Coronary artery (tissue), 2 donors: ENCODE measurements at regions not wholly inside any gene's neighbourhood (a gene's known extent, or its start where the extent isn't known, plus 50 kb on each side); places are given as distances from the start of the nearest gene placed in this dataset.

Source experiments
- DNase-seq: peaks from one replicate; pipeline ENCODE4 v3.0.0-alpha.2; 2017; ENCODE audit warnings: low spot score
- H3K27ac ChIP-seq, 2 donors: fragments of 200-600 bp; sonication (generic); one replicate each; pipeline ENCODE4 v1.5.1; 2016 to 2019
- H3K4me3 ChIP-seq: fragments of 200-600 bp; sonication (generic); 2 replicates; pipeline ENCODE4 v1.5.1; 2016; ENCODE audit warnings: mild to moderate bottlenecking, moderate library complexity
- CTCF ChIP-seq: fragments of 200-600 bp; sonication (generic); IDR thresholded peaks from one replicate; pipeline ENCODE4 v1.5.1; 2019; ENCODE audit warnings: antibody characterized with exemption

- Histone ChIP-seq H3K4me3 (no peak overlapping the region), H3K27ac (no peak overlapping the region)
- TF ChIP-seq CTCF: no peak
- DNase-seq: no peak
Measured at GRCh38 chr2:156956161-156956560, 301.3 kb upstream of the GALNT5 start.

GRCh38 chr2:156958374-156958773 is 299.1 kb upstream of the GALNT5 start:
- H3K27ac ChIP-seq: no peak overlapping the region
- no peak for DNase-seq
- TF ChIP-seq CTCF: no peak

GRCh38 chr2:156959481-156959880 is 298.0 kb upstream of the GALNT5 start:
- no peak for TF ChIP-seq CTCF
- DNase-seq: no peak
- Histone ChIP-seq H3K27ac (no peak overlapping the region), H3K4me3 (no peak overlapping the region)

More at GRCh38 chr2:156958374-156958773, 299.1 kb upstream of the GALNT5 start:
- no peak overlapping the region for H3K4me3 ChIP-seq

- no peak overlapping the region for H3K4me3 ChIP-seq
- no peak for TF ChIP-seq CTCF
- no peak overlapping the region for H3K27ac ChIP-seq
- no peak for DNase-seq
Measured at GRCh38 chr2:156982615-156983014, 274.9 kb upstream of the GALNT5 start.

- H3K27ac ChIP-seq: no peak overlapping the region
- no peak overlapping the region for H3K4me3 ChIP-seq
- no peak for DNase-seq
- TF ChIP-seq CTCF: no peak
Measured at GRCh38 chr2:156986339-156986988, 271.0 kb upstream of the GALNT5 start.

GRCh38 chr2:156999661-157000060 is 257.8 kb upstream of the GALNT5 start:
- no peak overlapping the region for H3K27ac ChIP-seq
- no peak overlapping the region for H3K4me3 ChIP-seq
- DNase-seq: no peak
- TF ChIP-seq CTCF: no peak

GRCh38 chr2:157004789-157005188 is 252.7 kb upstream of the GALNT5 start:
- no peak overlapping the region for H3K27ac ChIP-seq
- no peak for DNase-seq
- no peak for TF ChIP-seq CTCF

More at GRCh38 chr2:157004789-157005188, 252.7 kb upstream of the GALNT5 start:
- H3K4me3 ChIP-seq: no peak overlapping the region
